ENCODE measurements at regions not wholly inside any gene's neighbourhood (a gene's known extent, or its start where the extent isn't known, plus 50 kb on each side); places are given as distances from the start of the nearest gene placed in this dataset.

DNA sequence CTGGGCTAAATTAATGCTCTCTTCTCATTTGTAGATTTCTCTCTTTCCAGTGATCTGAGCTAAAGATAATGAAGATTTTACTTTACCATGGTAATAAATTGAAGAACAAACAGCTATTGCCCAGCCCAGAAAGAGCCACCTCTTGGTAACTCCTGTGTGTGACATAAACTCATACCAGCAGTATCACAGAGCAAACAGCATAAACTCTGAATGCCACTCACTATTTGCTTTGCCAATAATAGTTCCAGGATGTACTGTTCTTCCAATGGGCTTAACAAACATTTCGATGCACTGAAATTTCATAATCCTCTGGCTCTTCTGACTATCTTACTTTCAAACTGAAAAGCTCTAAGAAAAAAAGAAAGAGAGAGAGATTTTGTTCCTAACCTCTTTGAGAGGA lies 69.8 kb upstream of the RASEF start (continued):
- TF ChIP-seq SUPT20H (IDR thresholded peaks at IDR 0.05; ENCODE audit: borderline replicate concordance, control insufficient read depth, low read depth, low read length) (no peak), NFYA (IDR thresholded peaks at IDR 0.05; ENCODE audit: borderline replicate concordance, low read depth, low read length) (no peak), E2F8 (IDR thresholded peaks at IDR 0.05; ENCODE audit: low read depth, partially characterized antibody) (no peak)
- TF ChIP-seq, protein P1, sequence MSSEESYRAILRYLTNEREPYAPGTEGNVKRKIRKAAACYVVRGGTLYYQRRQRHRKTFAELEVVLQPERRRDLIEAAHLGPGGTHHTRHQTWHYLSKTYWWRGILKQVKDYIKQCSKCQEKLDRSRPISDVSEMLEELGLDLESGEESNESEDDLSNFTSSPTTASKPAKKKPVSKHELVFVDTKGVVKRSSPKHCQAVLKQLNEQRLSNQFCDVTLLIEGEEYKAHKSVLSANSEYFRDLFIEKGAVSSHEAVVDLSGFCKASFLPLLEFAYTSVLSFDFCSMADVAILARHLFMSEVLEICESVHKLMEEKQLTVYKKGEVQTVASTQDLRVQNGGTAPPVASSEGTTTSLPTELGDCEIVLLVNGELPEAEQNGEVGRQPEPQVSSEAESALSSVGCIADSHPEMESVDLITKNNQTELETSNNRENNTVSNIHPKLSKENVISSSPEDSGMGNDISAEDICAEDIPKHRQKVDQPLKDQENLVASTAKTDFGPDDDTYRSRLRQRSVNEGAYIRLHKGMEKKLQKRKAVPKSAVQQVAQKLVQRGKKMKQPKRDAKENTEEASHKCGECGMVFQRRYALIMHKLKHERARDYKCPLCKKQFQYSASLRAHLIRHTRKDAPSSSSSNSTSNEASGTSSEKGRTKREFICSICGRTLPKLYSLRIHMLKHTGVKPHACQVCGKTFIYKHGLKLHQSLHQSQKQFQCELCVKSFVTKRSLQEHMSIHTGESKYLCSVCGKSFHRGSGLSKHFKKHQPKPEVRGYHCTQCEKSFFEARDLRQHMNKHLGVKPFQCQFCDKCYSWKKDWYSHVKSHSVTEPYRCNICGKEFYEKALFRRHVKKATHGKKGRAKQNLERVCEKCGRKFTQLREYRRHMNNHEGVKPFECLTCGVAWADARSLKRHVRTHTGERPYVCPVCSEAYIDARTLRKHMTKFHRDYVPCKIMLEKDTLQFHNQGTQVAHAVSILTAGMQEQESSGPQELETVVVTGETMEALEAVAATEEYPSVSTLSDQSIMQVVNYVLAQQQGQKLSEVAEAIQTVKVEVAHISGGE (CRISPR knock-in tag; IDR thresholded peaks at IDR 0.05): no peak

DNA sequence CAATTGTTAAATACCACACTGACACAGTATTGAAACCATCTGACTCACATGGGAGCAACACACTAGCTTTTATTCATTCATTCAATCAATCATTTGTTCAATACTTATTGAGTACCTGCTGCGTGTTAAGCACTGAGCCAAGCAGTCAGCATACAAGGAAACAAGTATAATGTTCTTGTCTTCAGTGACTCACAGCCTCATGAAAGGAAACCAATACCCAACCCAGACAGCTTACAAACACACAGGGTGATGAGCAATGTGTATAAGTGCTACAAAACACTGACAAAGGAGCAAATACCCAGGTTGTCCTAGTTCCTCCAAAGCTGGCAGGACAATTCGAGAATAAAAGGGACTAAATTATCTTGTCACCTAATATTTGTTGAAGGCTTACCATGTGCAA lies 67.6 kb upstream of the RASEF start:
- no peaks in the 10 kb centered on the region for H3K9me3 ChIP-seq (replicated peaks; ENCODE audit: control insufficient read depth, insufficient read depth, low read length)
- no peaks in the 10 kb centered on the region for H3K4me1 ChIP-seq (ENCODE audit: control insufficient read depth, insufficient read depth, low read length)
- SMC1A ChIA-PET (ENCODE audit: uncharacterized antibody, unreplicated experiment): interaction anchor here (0.7 kb wide), 1 partner anchor 11 kb away, joined by 3 read pairs; no protein-coding TSS in a partner anchor
- H3K4me3 ChIP-seq: no peak overlapping the region
- no peak for FAIRE-seq
- H3K27ac ChIP-seq (ENCODE audit: control insufficient read depth, insufficient read depth): no peak overlapping the region
- RAD21 ChIA-PET (ENCODE audit: unreplicated experiment): no interaction called here
- no peaks in the 10 kb centered on the region for H3K79me2 ChIP-seq (ENCODE audit: control insufficient read depth, insufficient read depth, low read length)
- intact Hi-C loops (cut with micrococcal nuclease; ENCODE audit: unreplicated experiment): no loop called here
- no peaks in the 10 kb centered on the region for H3K27me3 ChIP-seq (replicated peaks in 1 of 2; ENCODE audit: control insufficient read depth in 2 of 2, insufficient read depth in 2 of 2, low read length in 1 of 2)
- in situ Hi-C loops (cut with MboI): no loop called here
- no peak overlapping the region for H2AFZ ChIP-seq (ENCODE audit: control insufficient read depth, low read depth, low read length)
- ATAC-seq: no peak
- 3% methylated on average over 2 of the region's 2 CpGs for WGBS (ENCODE audit: insufficient coverage, insufficient replicate concordance, low lambda C conversion rate, missing lambda C conversion rate)
- no TSS peak for BruUV-seq (replicated peaks)
- no peak overlapping the region for H3K4me2 ChIP-seq (ENCODE audit: control insufficient read depth, insufficient read depth)
- H4K20me1 ChIP-seq (ENCODE audit: control insufficient read depth, insufficient read depth): no peaks in the 10 kb centered on the region
- H3K36me3 ChIP-seq (ENCODE audit: control insufficient read depth in 2 of 2, insufficient read depth in 2 of 2, low read length in 1 of 2): no peaks in the 10 kb centered on the region
- CTCF ChIA-PET: no interaction called here
- POLR2A ChIA-PET: no interaction called here
- no peak for DNase-seq (ENCODE audit: low read depth, low spot score)
- H3K9ac ChIP-seq (ENCODE audit: control insufficient read depth, insufficient read depth, low read length): no peak overlapping the region
- no peak for TF ChIP-seq IRF5 (IDR thresholded peaks at IDR 0.05; ENCODE audit: borderline replicate concordance)
- no peak for TF ChIP-seq ZBTB4 (CRISPR knock-in tag; IDR thresholded peaks at IDR 0.05)
- no peak for TF ChIP-seq NFYB (IDR thresholded peaks at IDR 0.05; ENCODE audit: insufficient read depth, low read depth, low read length)
- TF ChIP-seq RCOR1 (conservative IDR thresholded peaks at IDR 0.05; ENCODE audit: low read depth, low read length): no peak
- no peak for TF ChIP-seq RAD51 (IDR thresholded peaks at IDR 0.05)

Data from GM12878 (cell line).